ENCODE measurements at regions not wholly inside any gene's neighbourhood (a gene's known extent, or its start where the extent isn't known, plus 50 kb on each side); places are given as distances from the start of the nearest gene placed in this dataset.

GRCh38 chr4:121272526-121272925, 108.3 kb downstream of the QRFPR start:
- TF ChIP-seq RBBP5 (IDR thresholded peaks at IDR 0.05; ENCODE audit: borderline replicate concordance, low read depth, low read length) (no peak), NRF1 (IDR thresholded peaks at IDR 0.05; ENCODE audit: low read depth, low read length) (no peak), RAD21 (IDR thresholded peaks at IDR 0.05 in 1 of 2, conservative IDR thresholded peaks at IDR 0.05 in 1 of 2; ENCODE audit: low read depth in 2 of 2, low read length in 2 of 2) (no peak), CTCF (IDR thresholded peaks at IDR 0.05; ENCODE audit: control extremely low read depth in 1 of 3, insufficient read depth in 1 of 3, low read depth in 1 of 3, low read length in 3 of 3) (no peak), EZH2 (IDR thresholded peaks at IDR 0.05; ENCODE audit: low read depth, low read length, severe bottlenecking) (no peak), TAF1 (IDR thresholded peaks at IDR 0.05; ENCODE audit: low read depth, low read length) (no peak), CHD1 (IDR thresholded peaks at IDR 0.05; ENCODE audit: low read depth, low read length) (no peak), ATF3 (IDR thresholded peaks at IDR 0.05; ENCODE audit: insufficient read depth, low read depth, low read length) (no peak), HDAC2 (IDR thresholded peaks at IDR 0.05; ENCODE audit: borderline replicate concordance in 1 of 2, low read depth in 2 of 2, low read length in 2 of 2) (no peak), POLR2AphosphoS5 (IDR thresholded peaks at IDR 0.05; ENCODE audit: low read depth, low read length) (no peak), POLR2A (IDR thresholded peaks at IDR 0.05; ENCODE audit: control extremely low read depth in 1 of 2, low read depth in 2 of 2, low read length in 2 of 2) (no peak), BRCA1 (IDR thresholded peaks at IDR 0.05; ENCODE audit: low read depth, low read length) (no peak), BACH1 (IDR thresholded peaks at IDR 0.05; ENCODE audit: low read length) (peak; percentile 31; the same call in 1 of the 2 replicates)
